ENCODE measurements at regions not wholly inside any gene's neighbourhood (a gene's known extent, or its start where the extent isn't known, plus 50 kb on each side); places are given as distances from the start of the nearest gene placed in this dataset.

DNA sequence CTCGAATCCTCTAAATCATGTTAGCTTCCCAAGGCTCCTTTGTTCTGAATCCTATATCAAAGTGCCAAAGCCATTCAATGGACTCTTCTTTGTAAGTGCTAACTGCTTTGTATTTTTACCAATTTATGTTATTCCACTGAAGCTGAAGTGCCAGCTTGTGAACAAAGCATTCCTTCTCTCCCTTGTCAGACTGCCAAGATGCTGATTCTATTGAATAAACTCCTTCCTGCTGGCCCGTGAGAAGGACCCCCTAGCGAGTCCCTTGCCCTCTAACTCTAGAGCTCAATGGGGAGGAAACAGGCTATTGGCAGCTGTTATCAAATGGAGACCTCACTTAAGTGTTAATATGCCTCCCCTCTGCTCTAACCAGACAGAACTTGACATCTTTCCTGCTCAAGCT, 1097.9 kb upstream of the CNTNAP5 start:
- no peak for TF ChIP-seq ZNF184 (tag by site-specific recombination; IDR thresholded peaks at IDR 0.05)
- no peak for TF ChIP-seq SP2 (tag by site-specific recombination; IDR thresholded peaks at IDR 0.05)
- no peak for TF ChIP-seq CTCF (tag by site-specific recombination; IDR thresholded peaks at IDR 0.05)
- TF ChIP-seq ZBTB7A (tag by site-specific recombination; IDR thresholded peaks at IDR 0.05; ENCODE audit: low read depth), result no peak
- TF ChIP-seq, protein P1, sequence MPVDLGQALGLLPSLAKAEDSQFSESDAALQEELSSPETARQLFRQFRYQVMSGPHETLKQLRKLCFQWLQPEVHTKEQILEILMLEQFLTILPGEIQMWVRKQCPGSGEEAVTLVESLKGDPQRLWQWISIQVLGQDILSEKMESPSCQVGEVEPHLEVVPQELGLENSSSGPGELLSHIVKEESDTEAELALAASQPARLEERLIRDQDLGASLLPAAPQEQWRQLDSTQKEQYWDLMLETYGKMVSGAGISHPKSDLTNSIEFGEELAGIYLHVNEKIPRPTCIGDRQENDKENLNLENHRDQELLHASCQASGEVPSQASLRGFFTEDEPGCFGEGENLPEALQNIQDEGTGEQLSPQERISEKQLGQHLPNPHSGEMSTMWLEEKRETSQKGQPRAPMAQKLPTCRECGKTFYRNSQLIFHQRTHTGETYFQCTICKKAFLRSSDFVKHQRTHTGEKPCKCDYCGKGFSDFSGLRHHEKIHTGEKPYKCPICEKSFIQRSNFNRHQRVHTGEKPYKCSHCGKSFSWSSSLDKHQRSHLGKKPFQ (tag by site-specific recombination; IDR thresholded peaks at IDR 0.05), result no peak
- TF ChIP-seq, protein P2, sequence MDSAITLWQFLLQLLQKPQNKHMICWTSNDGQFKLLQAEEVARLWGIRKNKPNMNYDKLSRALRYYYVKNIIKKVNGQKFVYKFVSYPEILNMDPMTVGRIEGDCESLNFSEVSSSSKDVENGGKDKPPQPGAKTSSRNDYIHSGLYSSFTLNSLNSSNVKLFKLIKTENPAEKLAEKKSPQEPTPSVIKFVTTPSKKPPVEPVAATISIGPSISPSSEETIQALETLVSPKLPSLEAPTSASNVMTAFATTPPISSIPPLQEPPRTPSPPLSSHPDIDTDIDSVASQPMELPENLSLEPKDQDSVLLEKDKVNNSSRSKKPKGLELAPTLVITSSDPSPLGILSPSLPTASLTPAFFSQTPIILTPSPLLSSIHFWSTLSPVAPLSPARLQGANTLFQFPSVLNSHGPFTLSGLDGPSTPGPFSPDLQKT (IDR thresholded peaks at IDR 0.05; ENCODE audit: borderline replicate concordance, low read depth, low read length), result no peak
- no peak for TF ChIP-seq YY1 (tag by site-specific recombination; IDR thresholded peaks at IDR 0.05)
- no peak for TF ChIP-seq ZBTB11 (tag by site-specific recombination; conservative IDR thresholded peaks at IDR 0.05; ENCODE audit: low read depth)
- TF ChIP-seq TCF7L2 (IDR thresholded peaks at IDR 0.05; ENCODE audit: borderline replicate concordance, low read depth, low read length), result no peak
